ENCODE measurements at regions not wholly inside any gene's neighbourhood (a gene's known extent, or its start where the extent isn't known, plus 50 kb on each side); places are given as distances from the start of the nearest gene placed in this dataset.

- intact Hi-C loops (cut with micrococcal nuclease): loop anchor here (10.0 kb wide), 1 partner anchor 304 kb away; no protein-coding TSS in a partner anchor
- Histone ChIP-seq H3K79me2 (ENCODE audit: insufficient read depth, low read length) (no peaks in the 10 kb centered on the region), H3K27ac (ENCODE audit: low read depth, low read length) (no peak overlapping the region), H3K4me3 (replicated peaks in 1 of 2; ENCODE audit: low read depth in 1 of 2, low read length in 2 of 2) (no peak overlapping the region), H3K9ac (ENCODE audit: low read length) (no peak overlapping the region), H3K27me3 (ENCODE audit: insufficient read depth, low read length) (peaks cover 45% of the 10 kb centered on the region), H3K36me3 (ENCODE audit: control insufficient read depth in 1 of 2, insufficient read depth in 2 of 2, low read length in 2 of 2) (no peaks in the 10 kb centered on the region), H3K9me3 (ENCODE audit: control insufficient read depth in 1 of 2, insufficient read depth in 1 of 2, low read depth in 1 of 2, low read length in 2 of 2) (no peaks in the 10 kb centered on the region), H3K9me2 (ENCODE audit: insufficient read depth) (no peaks in the 10 kb centered on the region), H2AFZ (ENCODE audit: low read depth, low read length, poor library complexity, severe bottlenecking) (no peak overlapping the region), H4K20me1 (ENCODE audit: insufficient read depth) (no peaks in the 10 kb centered on the region), H3K4me2 (ENCODE audit: low read length) (no peak overlapping the region), H3K4me1 (ENCODE audit: control insufficient read depth in 1 of 2, insufficient read depth in 2 of 2, low read length in 2 of 2) (no peaks in the 10 kb centered on the region)
- DNase-seq (ENCODE audit: low read depth, low spot score) (peak; percentile 40), ATAC-seq (peak; percentile 97)
- peak; percentile 48 to 79 (median 79); a peak in 5 of 6 replicates for TF ChIP-seq CTCF (IDR thresholded peaks at IDR 0.05 in 2 of 3, conservative IDR thresholded peaks at IDR 0.05 in 1 of 3; ENCODE audit: borderline replicate concordance in 1 of 3, insufficient read depth in 1 of 3, low read depth in 2 of 3, low read length in 2 of 3)
- TF ChIP-seq EZH2phosphoT487 (IDR thresholded peaks at IDR 0.05; ENCODE audit: borderline replicate concordance): no peak
- TF ChIP-seq RAD21 (IDR thresholded peaks at IDR 0.05; ENCODE audit: low read depth): peak; percentile 65
- CTCF ChIA-PET: interaction anchor here (0.7 to 2.1 kb wide), 24 partner anchors 8 to 1097 kb away, joined by 3 to 17 read pairs (median 4); no protein-coding TSS in a partner anchor
- RAD21 ChIA-PET (ENCODE audit: low non-redundant PET in 1 of 2, low total read pairs in 2 of 2, uncharacterized antibody in 2 of 2, unreplicated experiment in 2 of 2): interaction anchor here in 1 of 2 experiments (1.2 kb wide), 2 partner anchors 144 to 307 kb away, joined by 3 to 5 read pairs; no protein-coding TSS in a partner anchor
- no TSS peak for BruUV-seq (replicated peaks)
- POLR2A ChIA-PET: interaction anchor here (0.6 kb wide), 1 partner anchor 15 kb away, joined by 3 read pairs; no protein-coding TSS in a partner anchor
These were observed 173.3 kb upstream of the FOXD3 start for GRCh38 chr1:63148825-63149645.

- intact Hi-C loops (cut with micrococcal nuclease): no loop called here
- no peaks in the 10 kb centered on the region for H3K9me3 ChIP-seq (ENCODE audit: control insufficient read depth in 1 of 2, insufficient read depth in 1 of 2, low read depth in 1 of 2, low read length in 2 of 2)
- no peaks in the 10 kb centered on the region for H3K9me2 ChIP-seq (ENCODE audit: insufficient read depth)
- H3K27me3 ChIP-seq (ENCODE audit: insufficient read depth, low read length): peaks cover 56% of the 10 kb centered on the region
- no peaks in the 10 kb centered on the region for H3K79me2 ChIP-seq (ENCODE audit: insufficient read depth, low read length)
- no peak overlapping the region for H2AFZ ChIP-seq (ENCODE audit: low read depth, low read length, poor library complexity, severe bottlenecking)
- ATAC-seq (no peak), DNase-seq (ENCODE audit: low read depth, low spot score) (no peak)
- ChIA-PET POLR2A (no interaction called here), CTCF (no interaction called here), RAD21 (ENCODE audit: low non-redundant PET in 1 of 2, low total read pairs in 2 of 2, uncharacterized antibody in 2 of 2, unreplicated experiment in 2 of 2) (no interaction called here)
- no peaks in the 10 kb centered on the region for H4K20me1 ChIP-seq (ENCODE audit: insufficient read depth)
- no peak overlapping the region for H3K4me2 ChIP-seq (ENCODE audit: low read length)
- no peak overlapping the region for H3K4me3 ChIP-seq (replicated peaks in 1 of 2; ENCODE audit: low read depth in 1 of 2, low read length in 2 of 2)
- H3K27ac ChIP-seq (ENCODE audit: low read depth, low read length): no peak overlapping the region
- BruUV-seq (replicated peaks): no TSS peak
- no peaks in the 10 kb centered on the region for H3K4me1 ChIP-seq (ENCODE audit: control insufficient read depth in 1 of 2, insufficient read depth in 2 of 2, low read length in 2 of 2)
- no peak overlapping the region for H3K9ac ChIP-seq (ENCODE audit: low read length)
- H3K36me3 ChIP-seq (ENCODE audit: control insufficient read depth in 1 of 2, insufficient read depth in 2 of 2, low read length in 2 of 2): no peaks in the 10 kb centered on the region
- TF ChIP-seq EGR1 (IDR thresholded peaks at IDR 0.05; ENCODE audit: low read depth) (no peak), POLR2AphosphoS5 (IDR thresholded peaks at IDR 0.05; ENCODE audit: low read depth, low read length) (no peak), ATF3 (IDR thresholded peaks at IDR 0.05) (no peak), ZNF274 (IDR thresholded peaks at IDR 0.05; ENCODE audit: low read depth, low read length) (no peak), REST (IDR thresholded peaks at IDR 0.05; ENCODE audit: low read depth) (no peak), EZH2 (IDR thresholded peaks at IDR 0.05) (no peak), SP1 (IDR thresholded peaks at IDR 0.05; ENCODE audit: low read depth) (no peak), CEBPB (IDR thresholded peaks at IDR 0.05; ENCODE audit: low read depth) (no peak), JUND (IDR thresholded peaks at IDR 0.05) (no peak), POLR2A (IDR thresholded peaks at IDR 0.05; ENCODE audit: borderline replicate concordance, extremely low read depth, insufficient read depth, insufficient read length) (no peak), ELF1 (IDR thresholded peaks at IDR 0.05; ENCODE audit: borderline replicate concordance, low read depth) (no peak), EZH2phosphoT487 (IDR thresholded peaks at IDR 0.05; ENCODE audit: borderline replicate concordance) (no peak)
These were observed 169.8 kb upstream of the FOXD3 start for GRCh38 chr1:63152572-63152971.
